ENCODE measurements at regions not wholly inside any gene's neighbourhood (a gene's known extent, or its start where the extent isn't known, plus 50 kb on each side); places are given as distances from the start of the nearest gene placed in this dataset.
"Not testable (repeated sequence)": the region's sequence is repeated elsewhere in the genome, so short reads cannot be mapped to it uniquely, and the experiment has no call there.

DNA sequence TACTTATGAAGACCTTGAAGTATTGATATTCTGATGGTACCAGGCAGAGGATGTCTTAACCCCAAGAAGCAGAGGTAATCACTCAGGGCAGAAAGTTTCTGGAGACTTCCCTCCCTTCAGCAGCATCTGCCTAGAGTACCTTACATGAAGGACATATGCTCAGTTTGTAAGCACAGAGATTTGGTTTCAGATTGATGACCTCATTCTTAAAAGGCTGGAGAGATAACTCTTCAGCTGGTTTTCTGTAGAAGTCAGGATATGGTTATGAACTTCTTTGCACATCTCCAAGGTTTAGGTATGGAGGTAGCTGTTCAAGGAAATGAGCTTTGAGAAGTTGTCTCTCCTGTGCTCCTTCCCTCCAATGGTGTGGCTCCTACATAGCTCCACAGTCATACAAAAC, 148.7 kb downstream of the HHIPL2 start:
- in situ Hi-C loops (cut with HindIII; ENCODE audit: low pct_unique_long_range_greater_than_20kb, low sequenced_read_pairs), result no loop called here
- no peak for TF ChIP-seq JUND (IDR thresholded peaks at IDR 0.05; ENCODE audit: low read depth)
- DNase-seq (ENCODE audit: low read depth in 1 of 2, low spot score in 1 of 2), result no peak

- no peak for DNase-seq (ENCODE audit: low read depth in 1 of 2, low spot score in 1 of 2)
- in situ Hi-C loops (cut with HindIII; ENCODE audit: low pct_unique_long_range_greater_than_20kb, low sequenced_read_pairs), result no loop called here
- TF ChIP-seq JUND (IDR thresholded peaks at IDR 0.05; ENCODE audit: low read depth), result no peak
Observed at GRCh38 chr1:222394224-222394623, 153.7 kb downstream of the HHIPL2 start.

GRCh38 chr1:222392556-222392955, 155.3 kb downstream of the HHIPL2 start:
- in situ Hi-C loops (cut with HindIII; ENCODE audit: low pct_unique_long_range_greater_than_20kb, low sequenced_read_pairs), result no loop called here
- no peak for TF ChIP-seq JUND (IDR thresholded peaks at IDR 0.05; ENCODE audit: low read depth)
- no peak for DNase-seq (ENCODE audit: low read depth in 1 of 2, low spot score in 1 of 2)

DNA sequence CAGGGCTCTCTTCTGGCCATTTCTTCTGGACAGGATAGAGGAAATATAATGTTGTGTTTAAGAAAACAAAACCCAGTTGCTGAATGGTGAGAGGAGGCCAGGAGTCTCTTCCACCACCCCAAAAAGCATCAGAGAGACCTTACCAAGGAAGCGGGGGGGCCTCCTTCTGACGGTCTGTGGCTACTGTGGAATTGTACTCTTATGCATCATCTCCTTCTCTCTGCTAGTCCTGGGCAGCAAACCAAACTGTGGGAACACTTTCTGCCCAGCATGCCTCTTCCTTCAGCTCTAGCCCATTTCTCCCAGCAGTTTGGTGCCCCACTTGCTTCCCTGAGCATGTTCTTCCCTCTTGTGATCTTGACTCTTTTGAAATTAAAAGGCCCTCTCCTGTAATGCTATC, 157.7 kb downstream of the HHIPL2 start:
- in situ Hi-C loops (cut with HindIII; ENCODE audit: low pct_unique_long_range_greater_than_20kb, low sequenced_read_pairs), result no loop called here
- no peak for TF ChIP-seq JUND (IDR thresholded peaks at IDR 0.05; ENCODE audit: low read depth)
- DNase-seq (ENCODE audit: low read depth in 1 of 2, low spot score in 1 of 2), result no peak

- in situ Hi-C loops (cut with HindIII; ENCODE audit: low pct_unique_long_range_greater_than_20kb, low sequenced_read_pairs), result no loop called here
Observed at GRCh38 chr1:222387007-222387814, 160.7 kb downstream of the HHIPL2 start.

GRCh38 chr1:222385955-222386354, 161.9 kb downstream of the HHIPL2 start:
- no peak for TF ChIP-seq JUND (IDR thresholded peaks at IDR 0.05; ENCODE audit: low read depth)
- DNase-seq (ENCODE audit: low read depth in 1 of 2, low spot score in 1 of 2), result no peak
- in situ Hi-C loops (cut with HindIII; ENCODE audit: low pct_unique_long_range_greater_than_20kb, low sequenced_read_pairs), result no loop called here

More at GRCh38 chr1:222387007-222387814, 160.7 kb downstream of the HHIPL2 start:
- peak in 1 of 2 experiments; percentile 27 for DNase-seq (ENCODE audit: low read depth in 1 of 2, low spot score in 1 of 2)
- TF ChIP-seq JUND (IDR thresholded peaks at IDR 0.05; ENCODE audit: low read depth), result no peak

DNA sequence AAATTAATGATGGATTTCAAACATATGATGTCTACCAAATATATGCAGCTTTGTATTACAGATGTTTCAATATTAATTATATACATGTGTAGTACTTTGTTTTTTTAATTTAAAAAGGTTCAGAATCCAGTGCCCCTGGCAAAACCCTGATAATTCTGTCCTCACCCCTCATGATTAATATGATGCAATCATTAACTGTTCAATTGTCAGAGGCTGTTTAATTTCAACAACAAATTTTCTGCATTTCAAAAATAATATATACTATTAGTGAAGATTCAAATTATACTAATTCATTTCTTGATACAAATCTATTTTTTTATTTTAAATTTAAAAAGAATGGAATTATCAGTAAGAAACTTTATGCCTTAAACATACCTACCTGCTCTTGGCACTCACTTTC, 162.6 kb downstream of the HHIPL2 start:
- TF ChIP-seq JUND (IDR thresholded peaks at IDR 0.05; ENCODE audit: low read depth), result no peak
- in situ Hi-C loops (cut with HindIII; ENCODE audit: low pct_unique_long_range_greater_than_20kb, low sequenced_read_pairs), result no loop called here
- no peak for DNase-seq (ENCODE audit: low read depth in 1 of 2, low spot score in 1 of 2)

DNA sequence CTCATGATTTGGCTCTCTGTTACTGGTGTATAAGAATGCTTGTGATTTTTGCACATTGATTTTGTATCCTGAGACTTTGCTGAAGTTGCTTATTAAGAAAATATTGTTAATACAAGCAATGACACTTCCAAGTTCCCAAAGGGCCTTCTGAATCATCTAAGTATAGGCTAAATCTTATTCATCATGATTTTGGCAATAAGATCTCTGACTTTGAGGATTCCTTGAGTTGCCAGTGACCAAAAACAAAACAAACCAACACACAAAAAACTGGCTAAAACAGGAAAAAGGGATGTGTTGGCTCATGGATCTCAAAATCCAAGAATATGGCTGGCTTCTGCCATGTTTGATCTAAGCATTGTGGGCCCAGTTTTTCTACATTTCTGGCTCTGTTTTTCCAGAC, 163.4 kb downstream of the HHIPL2 start:
- TF ChIP-seq JUND (IDR thresholded peaks at IDR 0.05; ENCODE audit: low read depth), result no peak
- in situ Hi-C loops (cut with HindIII; ENCODE audit: low pct_unique_long_range_greater_than_20kb, low sequenced_read_pairs), result no loop called here
- DNase-seq (ENCODE audit: low read depth in 1 of 2, low spot score in 1 of 2), result no peak

DNA sequence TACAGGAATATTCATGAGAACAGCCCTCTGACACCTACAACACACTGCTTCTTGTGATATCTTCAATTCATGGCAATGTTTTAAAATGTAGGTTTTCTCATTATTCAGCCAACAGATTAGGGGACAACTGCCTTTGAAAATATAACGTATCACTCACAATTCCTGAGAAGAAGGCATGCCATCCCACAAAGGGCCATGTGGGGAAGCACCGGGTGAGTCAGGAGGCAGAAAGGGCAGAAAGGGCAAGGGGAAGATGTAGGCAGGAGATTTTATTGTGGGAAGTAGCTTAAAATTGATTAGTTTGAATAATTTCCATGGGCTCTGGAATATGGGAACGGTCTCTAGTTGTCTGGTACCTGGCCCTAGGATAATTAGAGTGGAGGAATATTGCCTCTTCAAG, 165.7 kb downstream of the HHIPL2 start:
- TF ChIP-seq JUND (IDR thresholded peaks at IDR 0.05; ENCODE audit: low read depth), result no peak
- in situ Hi-C loops (cut with HindIII; ENCODE audit: low pct_unique_long_range_greater_than_20kb, low sequenced_read_pairs), result no loop called here

DNA sequence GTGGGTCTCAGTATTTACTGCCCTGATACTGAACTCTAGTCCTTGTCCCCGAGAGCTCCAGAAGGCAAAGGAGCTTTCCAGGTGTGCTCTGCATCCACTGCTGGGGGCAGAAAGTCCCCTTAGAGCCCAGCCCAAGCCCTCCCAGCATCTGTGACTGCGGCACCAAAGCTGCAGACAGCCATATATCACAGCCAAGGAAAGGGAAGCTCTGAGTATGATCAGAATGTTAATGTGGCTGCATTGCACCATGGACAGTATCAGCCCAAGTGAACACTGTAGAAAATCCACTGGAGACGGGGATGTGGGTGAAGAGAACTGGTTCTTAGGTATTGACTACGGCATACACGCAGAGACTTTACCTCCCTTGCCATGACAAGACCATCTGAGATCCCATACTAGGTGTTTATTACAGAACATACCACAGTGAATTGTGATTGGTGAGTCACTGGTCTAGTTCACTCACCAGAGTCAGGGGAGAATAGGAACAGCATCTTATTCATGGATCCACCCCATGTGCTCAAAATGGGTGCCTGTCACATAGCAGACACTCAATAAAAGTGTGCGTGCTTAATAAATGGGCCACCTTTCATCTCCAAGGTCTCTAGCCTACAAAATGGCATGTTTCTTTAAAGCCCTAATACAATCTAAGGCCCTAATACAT, 170.3 kb downstream of the HHIPL2 start:
- in situ Hi-C loops (cut with HindIII; ENCODE audit: low pct_unique_long_range_greater_than_20kb, low sequenced_read_pairs), result no loop called here
- no peak for TF ChIP-seq JUND (IDR thresholded peaks at IDR 0.05; ENCODE audit: low read depth)
- DNase-seq (ENCODE audit: low read depth in 1 of 2, low spot score in 1 of 2), result no peak

More for the DNA sequence above, 165.7 kb downstream of the HHIPL2 start:
- no peak for DNase-seq (ENCODE audit: low read depth in 1 of 2, low spot score in 1 of 2)

- DNase-seq (ENCODE audit: low read depth in 1 of 2, low spot score in 1 of 2); in situ Hi-C loops (cut with HindIII; ENCODE audit: low pct_unique_long_range_greater_than_20kb, low sequenced_read_pairs): not testable (repeated sequence)
Observed at GRCh38 chr1:222376791-222377190, 171.1 kb downstream of the HHIPL2 start.

GRCh38 chr1:222375701-222376100, 172.2 kb downstream of the HHIPL2 start:
- no peak for DNase-seq (ENCODE audit: low read depth in 1 of 2, low spot score in 1 of 2)
- in situ Hi-C loops (cut with HindIII; ENCODE audit: low pct_unique_long_range_greater_than_20kb, low sequenced_read_pairs), result no loop called here
- TF ChIP-seq JUND (IDR thresholded peaks at IDR 0.05; ENCODE audit: low read depth), result no peak

DNA sequence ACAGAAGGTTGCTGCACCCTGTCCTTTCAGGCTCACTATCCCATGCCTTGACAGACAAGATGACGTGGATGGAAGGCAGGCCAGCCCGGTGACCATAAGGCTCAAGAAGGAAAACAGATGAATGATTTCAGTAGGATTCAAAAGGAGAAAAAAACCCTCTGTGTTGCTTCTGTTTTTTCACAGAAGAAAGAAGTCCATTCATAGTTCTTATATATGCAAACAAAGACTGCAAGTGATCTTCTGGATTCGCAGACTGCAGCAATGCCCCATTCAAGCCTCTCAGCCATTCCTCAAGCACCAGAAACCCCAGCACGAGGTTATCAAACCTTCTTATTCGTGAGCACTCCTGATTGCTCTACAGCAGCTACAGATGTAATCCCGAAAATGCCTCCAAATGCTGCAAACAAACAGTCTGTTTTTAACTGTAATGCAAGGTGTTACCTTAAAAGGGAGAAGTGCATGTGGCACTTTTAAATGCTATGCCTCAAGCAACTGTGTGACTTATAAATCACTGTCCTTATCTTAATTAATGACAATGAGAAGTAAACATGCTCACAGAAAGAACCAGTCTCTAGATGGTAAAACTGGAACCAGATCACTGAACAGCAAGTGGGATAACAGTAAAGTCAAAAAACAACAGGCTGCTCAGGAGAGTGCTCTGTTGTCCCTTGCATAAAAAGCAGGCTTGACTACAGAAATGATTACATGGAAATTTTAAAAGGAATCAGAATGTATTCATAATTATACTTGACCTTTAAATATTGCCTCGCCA, 173.9 kb downstream of the HHIPL2 start:
- in situ Hi-C loops (cut with HindIII; ENCODE audit: low pct_unique_long_range_greater_than_20kb, low sequenced_read_pairs), result no loop called here
- no peak for TF ChIP-seq JUND (IDR thresholded peaks at IDR 0.05; ENCODE audit: low read depth)

More for the DNA sequence above, 173.9 kb downstream of the HHIPL2 start:
- DNase-seq (ENCODE audit: low read depth in 1 of 2, low spot score in 1 of 2), result no peak

All from T47D (cell line).